Keratinocyte (primary cell): ENCODE measurements at regions not wholly inside any gene's neighbourhood (a gene's known extent, or its start where the extent isn't known, plus 50 kb on each side); places are given as distances from the start of the nearest gene placed in this dataset.

Experiments
- CTCF ChIP-seq, 3 experiments: IDR thresholded peaks in 1 of 3; conservative IDR thresholded peaks in 1 of 3; optimal IDR thresholded peaks in 1 of 3; 2 replicates in 2 of 3; 3 replicates in 1 of 3; pipeline versions ENCODE3 to v1.5.1; 2011; ENCODE audit warnings: low read length in 3 of 3, mild to moderate bottlenecking in 3 of 3, moderate library complexity in 2 of 3, control low read depth in 1 of 3, inconsistent platforms in 1 of 3; ENCODE audit not compliant: insufficient read depth in 2 of 3; ENCODE audit errors: extremely low read depth in 1 of 3
- EZH2 ChIP-seq: IDR thresholded peaks from one replicate; pipeline ENCODE4 v1.6.1; 2012; ENCODE audit warnings: inconsistent platforms, mild to moderate bottlenecking, low read length, moderate library complexity

DNA sequence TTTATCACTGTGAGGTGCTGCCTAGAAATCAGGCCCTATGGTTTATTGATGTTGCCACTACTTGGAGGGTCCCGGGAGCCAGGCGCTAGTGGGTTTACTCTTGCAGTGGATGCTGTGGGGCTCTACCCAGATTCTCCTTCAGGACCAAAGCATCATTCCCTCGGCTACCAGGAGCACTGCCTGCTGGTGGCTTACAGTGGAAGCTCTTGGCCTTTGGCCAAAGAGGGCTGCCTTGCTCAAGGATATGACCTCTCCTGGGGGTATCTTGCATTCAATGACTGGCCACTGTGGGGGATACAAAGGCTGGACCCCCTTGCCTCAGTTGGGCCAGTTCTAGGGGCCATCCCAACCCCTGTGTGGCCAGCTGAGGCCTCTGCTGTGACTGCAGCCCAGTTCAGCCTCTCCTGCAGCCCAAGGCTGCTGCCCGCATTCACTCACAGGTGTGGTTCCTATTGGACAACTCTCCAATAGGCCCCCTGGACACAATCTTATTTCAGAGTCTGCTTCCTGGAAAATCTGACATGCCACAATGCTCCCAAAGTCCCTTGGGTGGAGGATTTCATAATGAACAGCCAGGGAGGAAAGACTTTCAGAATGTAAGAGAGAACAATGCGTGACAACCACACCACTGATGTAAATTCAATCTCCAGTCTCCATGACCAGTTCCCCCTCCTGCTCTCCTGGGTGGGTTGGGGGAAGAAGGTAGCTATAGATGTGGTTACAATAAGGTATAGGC, 196.3 kb downstream of the SNX10 start:
- TF ChIP-seq EZH2 (no peak), CTCF (optimal IDR thresholded peaks at IDR 0.05 in 1 of 3, IDR thresholded peaks at IDR 0.05 in 1 of 3, conservative IDR thresholded peaks at IDR 0.05 in 1 of 3; ENCODE audit: extremely low read depth in 1 of 3, insufficient read depth in 2 of 3, low read length in 3 of 3) (no peak)
